Right ventricle myocardium superior (tissue), 1 donor: ENCODE measurements at regions not wholly inside any gene's neighbourhood (a gene's known extent, or its start where the extent isn't known, plus 50 kb on each side); places are given as distances from the start of the nearest gene placed in this dataset.
"Not testable (repeated sequence)": the region's sequence is repeated elsewhere in the genome, so short reads cannot be mapped to it uniquely, and the experiment has no call there.

Source experiments
- ATAC-seq: fragments of 200-7000 bp; cut with Tn5 transposase; one replicate; pipeline ENCODE4 v1.9.1; 2020; ENCODE audit warnings: mild to moderate bottlenecking; ENCODE audit not compliant: poor library complexity
- DNase-seq: peaks from one replicate; pipeline ENCODE4 v3.0.0-alpha.2; 2020
- intact Hi-C: fragments of 100-400 bp; cut with DNase I; formaldehyde crosslinking; loops from one replicate; pipeline ENCODE4 v1.11.2; 2022
- donor health status: DM: no; HTN: yes; CAD: no; lungs with severe emphysema.

DNA sequence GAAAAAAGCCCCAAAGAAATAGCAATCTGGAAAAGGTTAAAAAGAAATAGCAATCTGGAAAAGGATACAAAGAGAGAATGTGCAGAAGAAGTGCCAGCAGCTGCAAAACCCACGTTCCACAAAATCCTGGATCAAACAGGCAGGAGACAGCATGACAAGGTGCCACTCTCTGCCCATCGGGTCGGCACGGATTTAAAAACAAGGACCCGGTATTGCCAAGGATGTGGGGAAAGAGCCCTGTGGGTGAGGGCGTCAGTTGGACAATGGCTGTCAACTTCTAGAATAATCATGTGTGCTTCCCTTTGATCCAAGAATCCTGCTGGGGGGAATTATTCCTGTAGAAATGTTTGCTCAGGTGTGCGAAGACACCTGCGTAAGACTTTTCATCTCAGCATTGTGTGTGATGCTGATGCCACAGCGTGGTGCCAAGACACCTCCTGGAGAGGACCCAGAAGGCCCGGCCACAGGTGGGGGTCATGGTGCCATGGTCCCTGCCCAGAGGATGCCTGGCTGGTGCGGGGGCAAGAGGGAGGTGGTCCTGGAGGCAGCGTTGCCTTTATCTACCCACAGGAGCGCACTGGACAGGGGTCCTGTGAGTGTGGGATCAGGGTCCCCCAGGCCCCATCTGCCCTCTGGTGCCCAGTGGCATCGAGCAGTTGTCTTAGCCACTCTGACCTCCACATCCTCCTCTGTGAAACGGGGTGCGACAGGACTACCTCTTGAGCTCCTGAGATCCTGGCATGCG lies 100.3 kb downstream of the TNFRSF13B start:
- intact Hi-C loops, ATAC-seq, DNase-seq: not testable (repeated sequence)

DNA sequence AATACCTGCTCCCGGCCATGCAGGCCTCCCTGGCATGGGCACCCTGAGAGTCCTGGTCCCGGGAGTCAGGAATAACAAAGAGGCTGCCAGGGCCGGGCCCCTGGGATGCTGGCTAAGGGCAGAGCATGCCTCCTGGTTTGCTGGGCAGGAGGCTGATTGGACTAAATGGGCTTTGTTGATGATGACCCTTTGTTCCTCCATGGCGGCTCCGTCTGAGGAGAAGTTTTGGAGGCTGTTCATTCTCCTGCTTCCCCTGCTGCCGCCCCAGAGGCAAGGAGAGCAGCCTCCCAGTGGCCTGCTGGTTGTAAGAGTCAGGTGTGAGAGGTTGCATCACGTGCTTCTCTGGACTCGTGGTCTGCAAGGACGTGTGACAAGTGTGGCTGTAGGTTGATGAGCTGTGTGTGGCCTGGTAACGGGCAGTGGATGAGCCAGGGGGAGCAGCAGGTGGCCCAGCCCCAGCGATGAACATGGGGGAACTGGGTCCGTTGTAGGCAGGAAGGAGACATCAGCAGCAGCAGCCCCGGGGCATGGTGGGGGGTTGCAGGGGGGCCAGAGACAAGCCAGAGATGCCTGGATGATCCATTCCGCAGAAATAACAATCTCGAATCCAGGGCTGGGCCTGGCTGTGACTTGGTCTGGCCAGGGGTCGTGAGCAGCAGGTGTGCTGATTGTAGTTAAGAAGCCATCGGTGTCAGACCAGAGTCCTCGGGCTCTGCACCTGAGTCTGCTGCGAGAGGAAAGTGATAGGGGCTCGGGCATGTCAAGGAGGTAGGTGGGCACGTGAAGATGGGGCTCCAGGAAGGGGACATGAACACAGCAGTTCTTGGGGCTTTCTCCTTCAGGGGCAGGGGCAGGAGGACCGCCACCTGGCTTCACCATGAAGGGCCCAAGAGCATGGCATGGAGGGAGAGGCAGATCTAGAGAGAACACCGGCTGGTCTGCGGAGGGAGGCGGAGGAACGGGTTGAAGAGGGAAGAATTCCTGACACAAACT lies 101.4 kb downstream of the TNFRSF13B start:
- ATAC-seq (no peak), DNase-seq (no peak)
- intact Hi-C loops = no loop called here

DNA sequence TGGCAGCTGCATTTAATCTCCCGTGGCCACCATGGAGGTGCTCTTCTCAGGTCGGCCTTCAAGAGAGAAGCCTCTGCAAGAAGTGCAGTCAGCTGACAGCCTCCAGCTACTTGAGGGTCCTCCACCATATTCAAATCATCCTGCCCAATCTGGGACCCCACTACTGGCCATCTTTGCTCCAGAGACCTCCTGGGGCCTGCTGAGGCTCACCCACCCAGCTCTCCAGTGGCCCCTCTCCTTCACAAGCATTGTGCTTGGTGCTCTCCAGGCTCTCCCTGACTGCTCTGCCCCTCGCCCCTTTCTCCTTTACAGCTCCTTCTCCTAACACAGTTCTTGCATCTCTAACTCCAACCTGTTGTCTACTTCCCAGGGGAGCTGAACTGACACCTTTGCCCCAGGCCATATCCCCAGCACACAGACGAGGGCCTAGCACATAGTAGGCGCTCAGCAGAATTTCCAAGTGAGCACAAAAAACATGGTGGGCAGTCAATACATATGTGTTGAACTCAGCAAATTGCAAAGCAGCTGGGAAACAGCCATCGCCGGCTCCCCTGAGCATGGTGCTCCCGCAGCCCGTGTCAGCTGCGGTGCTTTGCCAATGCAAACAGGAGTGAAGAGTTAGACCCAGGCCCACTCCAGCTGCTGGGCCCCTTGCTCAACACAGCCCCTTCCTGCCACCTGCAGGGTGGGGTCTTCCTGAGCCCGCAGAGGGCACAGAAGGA lies 102.2 kb downstream of the TNFRSF13B start:
- intact Hi-C loops, ATAC-seq, DNase-seq: not testable (repeated sequence)

DNA sequence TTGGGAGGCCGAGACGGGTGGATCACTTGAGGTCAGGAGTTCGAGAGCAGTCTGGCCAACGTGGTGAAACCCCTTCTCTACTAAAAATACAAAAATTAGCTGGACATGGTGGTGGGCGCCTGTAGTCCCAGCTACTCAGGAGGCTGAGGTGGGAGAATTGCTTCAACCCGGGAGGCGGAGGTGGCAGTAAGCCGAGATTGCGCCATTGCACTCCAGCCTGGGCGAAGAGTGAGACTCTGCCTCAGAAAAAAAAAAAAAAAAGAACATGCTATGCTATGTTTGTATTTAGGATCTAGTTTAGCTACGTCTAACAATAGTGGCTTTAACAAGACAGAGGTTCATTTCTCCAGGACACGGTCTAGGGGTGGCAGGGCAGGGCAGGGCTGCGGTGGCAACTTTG lies 103.3 kb downstream of the TNFRSF13B start:
- intact Hi-C loops, ATAC-seq, DNase-seq: not testable (repeated sequence)

DNA sequence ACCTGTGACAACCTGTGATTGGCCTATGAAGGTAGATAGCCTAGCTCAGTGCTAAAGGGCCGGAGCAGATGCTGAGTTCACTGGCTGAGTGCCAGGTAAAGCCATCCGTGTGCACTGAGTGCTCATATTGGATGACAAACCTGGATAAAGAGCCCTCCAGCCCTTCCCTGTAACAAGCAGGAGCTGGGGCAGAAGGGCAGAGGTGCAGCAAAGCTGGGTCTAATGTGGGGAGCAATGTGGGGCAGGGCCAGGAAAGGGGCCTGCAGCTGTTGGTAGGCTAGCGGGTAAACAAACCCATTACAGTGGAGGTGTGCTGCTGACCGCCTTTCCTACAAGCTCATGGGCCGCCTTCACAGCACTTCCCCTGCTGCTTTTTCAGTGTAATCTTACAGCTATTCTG lies 104.4 kb downstream of the TNFRSF13B start:
- DNase-seq, intact Hi-C loops, ATAC-seq: not testable (repeated sequence)

DNA sequence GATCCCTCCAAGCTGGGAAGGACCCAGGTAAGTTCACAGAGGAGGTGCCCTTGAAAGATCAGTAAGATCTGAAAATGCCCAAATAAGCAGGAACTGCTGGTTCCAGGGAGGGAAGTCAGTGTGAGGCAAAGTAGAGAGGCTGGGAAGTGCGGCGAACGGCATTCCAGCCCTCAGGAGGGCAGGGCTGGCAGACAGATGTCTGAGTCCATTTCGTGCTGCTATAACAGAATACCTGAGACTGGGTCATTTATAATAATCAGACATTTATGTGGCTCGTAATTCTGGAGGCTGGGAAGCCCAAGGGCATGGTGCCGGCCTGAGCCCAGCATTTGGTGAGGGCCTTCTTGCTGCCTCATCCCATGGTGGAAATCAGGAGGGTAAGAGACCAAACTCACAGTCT lies 105.1 kb downstream of the TNFRSF13B start:
- DNase-seq, ATAC-seq, intact Hi-C loops: not testable (repeated sequence)

DNA sequence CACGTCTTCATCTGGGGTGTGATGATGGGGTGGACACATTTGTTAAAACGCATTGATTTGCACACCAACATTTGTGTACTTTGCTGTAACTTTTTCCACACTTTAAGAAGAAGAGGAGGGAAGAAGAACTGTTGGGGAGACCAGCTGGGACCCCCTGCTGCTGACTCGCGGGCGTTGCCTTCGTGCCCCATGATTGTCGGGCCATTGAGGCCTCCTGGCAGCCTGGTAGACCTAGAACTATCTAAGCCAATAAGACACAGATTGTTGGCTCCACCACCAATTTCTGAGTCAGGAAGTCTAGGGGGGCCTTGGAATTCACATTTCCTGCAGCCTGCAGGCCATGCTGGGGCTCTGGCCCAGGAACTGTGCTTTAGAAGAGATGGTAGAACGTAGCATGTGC lies 105.5 kb downstream of the TNFRSF13B start:
- intact Hi-C loops = no loop called here
- DNase-seq (no peak), ATAC-seq (no peak)

DNA sequence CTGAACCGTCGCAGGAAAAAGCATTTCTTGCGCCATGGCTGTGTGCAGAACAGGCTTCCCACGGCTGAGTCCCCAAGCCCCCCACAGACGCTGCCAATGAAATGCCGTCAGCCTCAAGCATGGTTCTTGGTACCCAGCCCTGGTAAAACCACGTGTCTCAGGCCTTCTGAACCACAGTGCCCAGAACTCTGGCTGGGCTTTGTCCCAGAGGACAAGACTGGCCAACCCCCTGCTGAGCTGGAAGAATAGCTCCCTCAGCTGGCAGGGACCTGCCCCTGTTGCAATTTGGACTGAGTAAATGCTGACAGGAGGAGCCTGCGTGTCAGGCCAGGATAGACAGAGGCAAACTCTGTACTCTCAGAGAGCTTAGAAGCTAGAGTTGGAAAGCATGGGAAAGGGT lies 106.2 kb downstream of the TNFRSF13B start:
- peak; percentile 90 for ATAC-seq
- intact Hi-C loops, DNase-seq: not testable (repeated sequence)

DNA sequence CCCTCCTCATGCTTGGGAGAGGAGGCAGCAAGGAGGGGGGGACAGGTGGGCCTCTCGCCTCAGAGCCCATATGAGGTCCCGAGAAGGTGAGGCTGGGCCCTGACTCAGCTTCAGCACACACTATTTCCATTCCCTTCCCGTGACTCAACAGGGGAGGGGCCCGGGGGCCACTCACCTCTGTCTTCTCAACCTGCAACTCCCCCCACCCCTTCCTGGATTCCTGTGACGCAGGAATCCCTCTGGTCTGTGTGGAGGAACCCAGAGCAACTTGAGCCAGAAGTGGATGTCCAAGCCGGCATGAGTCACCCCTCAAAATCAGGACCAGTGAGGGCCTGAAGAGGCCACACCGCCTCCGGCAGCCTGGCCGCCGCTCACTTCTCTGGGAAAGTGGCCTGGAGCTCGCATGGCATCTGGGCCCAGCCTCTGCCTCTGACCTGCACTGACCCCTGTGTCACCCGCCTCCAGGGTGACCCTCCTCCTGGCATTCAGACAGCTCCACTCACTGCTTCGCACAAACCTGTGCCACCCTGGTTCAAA lies 106.8 kb downstream of the TNFRSF13B start:
- intact Hi-C loops, DNase-seq: not testable (repeated sequence)
- peak; percentile 46 for ATAC-seq

DNA sequence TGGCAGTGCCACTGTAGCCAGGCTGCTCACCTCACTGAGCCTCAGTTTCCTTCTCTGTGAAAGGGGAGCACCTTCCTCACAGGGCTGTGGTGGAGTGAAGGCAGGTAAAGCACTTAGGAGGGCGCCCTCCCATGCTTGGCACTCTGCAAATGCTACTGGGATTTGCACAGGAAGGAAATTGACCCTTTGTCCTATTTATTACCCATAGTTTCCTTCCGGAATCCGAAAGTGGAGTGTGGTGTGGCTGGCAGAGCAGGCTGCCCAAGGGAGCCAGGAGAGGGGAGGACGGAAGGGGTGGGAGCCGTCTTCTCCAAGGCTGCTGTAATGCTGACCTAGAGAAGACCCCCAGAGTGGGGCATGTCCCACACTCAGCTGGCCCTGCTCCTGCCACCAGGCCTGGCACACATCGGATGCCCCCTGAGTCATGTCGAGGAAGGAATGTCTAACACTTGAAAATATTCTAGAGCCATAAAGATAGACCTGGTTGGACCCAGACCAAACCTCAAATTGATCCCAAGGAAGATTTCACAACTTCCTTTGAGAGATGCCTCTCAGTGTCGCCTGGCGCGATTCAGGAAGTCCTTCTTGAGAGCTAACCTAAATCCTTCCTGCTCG lies 107.3 kb downstream of the TNFRSF13B start:
- DNase-seq, intact Hi-C loops: not testable (repeated sequence)
- peak; percentile 26 for ATAC-seq

DNA sequence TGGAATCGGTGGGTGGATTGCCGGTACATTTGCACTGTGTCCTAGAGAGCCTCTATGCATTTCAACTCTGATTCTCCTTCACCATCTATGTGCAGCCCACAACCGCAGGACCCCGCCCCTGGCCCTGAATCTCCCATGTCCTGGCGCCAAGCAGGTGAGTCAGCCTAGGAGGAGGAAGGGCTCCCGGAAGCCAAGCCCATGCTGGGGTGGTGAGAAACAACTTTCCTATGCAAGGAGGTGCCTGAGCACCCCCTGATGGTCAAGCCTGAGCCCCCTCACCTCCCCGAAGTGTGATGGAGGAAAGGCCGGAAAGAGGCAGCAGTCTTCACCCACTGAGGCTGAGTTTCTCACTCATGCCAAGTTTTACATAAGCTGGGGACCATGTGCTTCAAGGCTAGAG lies 110.8 kb downstream of the TNFRSF13B start:
- intact Hi-C loops, DNase-seq, ATAC-seq: not testable (repeated sequence)

DNA sequence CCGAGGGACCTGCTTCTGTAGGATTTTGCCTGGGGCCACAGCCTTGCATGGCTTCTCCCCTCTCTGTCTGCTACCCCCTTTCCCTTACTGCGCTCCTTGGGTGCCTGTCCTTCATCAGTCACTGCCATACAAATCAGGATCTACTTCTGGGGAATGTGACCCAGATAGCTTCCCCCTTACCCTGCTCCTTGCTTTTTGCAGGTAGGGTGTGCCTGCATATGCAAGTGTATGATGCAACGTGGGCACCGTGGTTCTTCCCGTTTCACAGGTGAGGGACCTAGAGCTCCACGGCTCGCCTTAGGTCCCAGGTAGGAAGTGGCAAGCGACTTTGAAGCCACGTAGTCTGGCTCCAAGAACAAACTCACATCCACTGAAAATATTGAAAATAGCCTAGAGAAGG lies 111.5 kb downstream of the TNFRSF13B start:
- intact Hi-C loops, ATAC-seq, DNase-seq: not testable (repeated sequence)

DNA sequence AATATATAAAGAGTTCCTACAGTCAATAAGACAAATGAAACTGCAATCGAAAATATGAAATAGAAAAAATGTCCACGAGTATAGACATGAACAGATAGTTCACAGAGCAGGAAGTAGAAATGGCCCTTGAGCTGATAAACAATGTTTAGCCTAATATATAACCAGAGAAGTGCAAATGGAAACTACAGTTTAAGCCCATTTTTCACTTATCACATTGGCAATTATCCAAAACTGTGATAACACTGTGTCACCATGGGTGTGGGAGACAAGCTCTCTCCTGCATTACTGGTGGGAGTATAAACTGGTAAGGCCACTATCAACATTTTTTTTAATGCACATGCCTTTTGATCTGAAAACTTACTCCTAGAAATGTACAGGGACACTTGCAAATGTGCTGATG lies 112.4 kb downstream of the TNFRSF13B start:
- DNase-seq, intact Hi-C loops, ATAC-seq: not testable (repeated sequence)

DNA sequence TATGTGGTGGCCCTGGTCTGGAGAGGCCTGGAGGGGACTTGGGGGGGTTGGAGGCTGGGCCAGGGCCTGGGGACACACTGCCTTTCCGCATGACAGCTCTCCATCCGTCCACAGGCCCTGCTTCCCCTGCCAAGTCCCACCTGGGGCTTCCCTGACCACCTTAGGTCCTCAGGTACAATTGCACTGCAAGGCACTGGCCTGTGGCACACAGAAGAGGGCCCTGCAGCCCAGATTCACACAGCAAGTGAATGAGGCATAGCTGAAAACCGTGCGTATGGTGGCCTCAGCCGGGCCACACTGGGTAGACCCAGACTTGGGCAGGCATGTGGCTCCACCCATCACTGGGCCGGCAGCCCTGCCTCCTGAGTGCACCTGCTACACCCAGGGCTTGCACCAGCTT lies 114.2 kb downstream of the TNFRSF13B start:
- DNase-seq, intact Hi-C loops, ATAC-seq: not testable (repeated sequence)

DNA sequence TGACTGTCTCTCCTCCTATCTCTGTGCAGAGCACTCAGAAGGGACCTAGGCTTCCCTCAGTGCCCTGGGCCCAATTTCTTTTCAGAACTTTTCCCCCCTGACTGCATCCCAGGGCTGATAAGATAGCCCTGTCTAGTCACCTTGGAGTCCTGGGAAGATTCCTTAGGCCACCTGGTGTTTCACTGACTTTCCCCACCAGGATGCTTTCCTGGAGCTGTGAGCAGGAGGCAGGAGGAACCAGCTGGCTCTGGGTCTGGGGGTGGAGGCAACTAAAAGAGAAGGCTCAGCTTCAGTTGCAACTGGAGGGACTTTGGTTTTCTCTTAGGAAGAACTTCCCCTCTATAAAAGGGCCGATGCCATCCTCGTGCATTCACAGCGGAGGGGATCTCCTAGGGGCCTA lies 115.1 kb downstream of the TNFRSF13B start:
- DNase-seq, intact Hi-C loops, ATAC-seq: not testable (repeated sequence)

DNA sequence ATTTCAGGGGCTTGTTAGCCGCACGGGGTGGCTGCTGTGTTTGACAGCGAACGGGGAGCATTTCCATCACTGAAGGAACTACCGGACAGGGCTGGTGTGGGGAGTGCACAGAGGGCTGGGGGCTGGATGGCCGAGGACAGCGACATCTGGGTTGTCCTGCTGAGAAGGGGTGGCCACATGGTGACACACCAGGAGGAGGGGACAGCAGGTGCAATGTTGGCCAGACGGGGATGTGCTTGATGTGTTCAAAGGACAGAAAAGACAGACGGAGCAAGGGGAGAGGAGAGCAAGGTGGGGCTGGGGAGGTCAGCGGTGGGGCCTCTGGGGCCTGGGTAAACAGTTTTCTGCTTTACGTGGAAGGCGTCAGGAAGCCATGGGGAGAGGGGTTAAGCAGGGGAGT lies 115.7 kb downstream of the TNFRSF13B start:
- DNase-seq, intact Hi-C loops, ATAC-seq: not testable (repeated sequence)

DNA sequence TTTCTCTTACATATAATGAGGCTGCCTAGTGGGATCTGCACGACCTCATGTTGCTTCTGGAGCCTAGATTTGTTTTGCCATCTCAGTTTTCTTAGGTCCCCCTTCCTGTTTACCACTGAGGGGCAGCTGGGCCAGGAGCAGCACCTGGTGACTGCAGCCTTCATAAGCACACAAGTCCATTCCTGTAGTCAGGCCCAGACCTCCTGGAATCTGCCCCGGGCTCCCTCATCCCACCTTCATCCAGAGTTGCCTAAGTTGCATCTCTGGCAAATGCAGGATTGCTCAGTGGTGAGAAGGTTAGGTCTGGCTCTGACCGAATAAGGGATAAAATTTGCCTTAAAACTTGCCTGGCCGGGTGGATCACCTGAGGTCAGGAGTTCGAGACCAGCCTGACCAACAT lies 117.3 kb downstream of the TNFRSF13B start:
- ATAC-seq, DNase-seq, intact Hi-C loops: not testable (repeated sequence)
